GM18870 (cell line): ENCODE measurements at regions not wholly inside any gene's neighbourhood (a gene's known extent, or its start where the extent isn't known, plus 50 kb on each side); places are given as distances from the start of the nearest gene placed in this dataset.

Experiments used
- ATAC-seq: cut with Tn5 transposase; IDR thresholded peaks from one replicate; pipeline ENCODE4 v1.9.1; 2021; ENCODE audit warnings: moderate library complexity; ENCODE audit not compliant: unreplicated experiment

GRCh38 chrX:107560041-107560440, 68.3 kb upstream of the PRPS1 start:
- ATAC-seq, result no peak

- ATAC-seq, result no peak
These were observed 67.3 kb upstream of the PRPS1 start for GRCh38 chrX:107560980-107561379.

- ATAC-seq, result no peak
These were observed 66.7 kb upstream of the PRPS1 start for GRCh38 chrX:107561468-107562215.

GRCh38 chrX:107562482-107562881, 65.8 kb upstream of the PRPS1 start:
- ATAC-seq, result no peak

- ATAC-seq, result no peak
These were observed 64.5 kb upstream of the PRPS1 start for GRCh38 chrX:107563824-107564223.

- ATAC-seq, result no peak
These were observed 63.3 kb upstream of the PRPS1 start for GRCh38 chrX:107565015-107565414.

GRCh38 chrX:107565931-107566603, 62.2 kb upstream of the PRPS1 start:
- peak; percentile 53 for ATAC-seq

GRCh38 chrX:107566604-107567262, 61.6 kb upstream of the PRPS1 start:
- no peak for ATAC-seq

GRCh38 chrX:107567370-107567769, 60.9 kb upstream of the PRPS1 start:
- no peak for ATAC-seq

GRCh38 chrX:107571296-107571998, 56.9 kb upstream of the PRPS1 start:
- ATAC-seq, result no peak

GRCh38 chrX:107573016-107573415, 55.3 kb upstream of the PRPS1 start:
- no peak for ATAC-seq

GRCh38 chrX:107574054-107574683, 54.1 kb upstream of the PRPS1 start:
- ATAC-seq, result no peak

GRCh38 chrX:107574711-107575110, 53.6 kb upstream of the PRPS1 start:
- no peak for ATAC-seq

GRCh38 chrX:107576392-107576791, 51.9 kb upstream of the PRPS1 start:
- ATAC-seq, result no peak

- ATAC-seq, result peak; percentile 68
These were observed 51.5 kb upstream of the PRPS1 start for GRCh38 chrX:107576841-107577240.

GRCh38 chrX:107577933-107578332, 50.4 kb upstream of the PRPS1 start:
- ATAC-seq, result no peak
